Right lobe of liver (tissue), 4 donors: ENCODE measurements at regions not wholly inside any gene's neighbourhood (a gene's known extent, or its start where the extent isn't known, plus 50 kb on each side); places are given as distances from the start of the nearest gene placed in this dataset.

Experiments used
- CTCF ChIP-seq, 4 donors: fragments of 200-600 bp in 3 of 4; fragments of 450-650 bp in 1 of 4; IDR thresholded peaks; one replicate each; pipeline versions ENCODE4 v1.5.1 to v1.8.0; 2016 to 2022; ENCODE audit warnings: antibody characterized with exemption in 4 of 4, mild to moderate bottlenecking in 2 of 4
- POLR2A ChIP-seq: fragments of 450-650 bp; IDR thresholded peaks from one replicate; pipeline ENCODE4 v1.6.1; 2017; ENCODE audit warnings: antibody characterized with exemption, mild to moderate bottlenecking
- donor health status: DM: no; HTN: no; CAD: no.
- donor health status: DM: no; HTN: no; CAD: no.
- donor health status: DM: no; HTN: yes; CAD: no.

- TF ChIP-seq CTCF (IDR thresholded peaks at IDR 0.05) (no peak), POLR2A (no peak)
Measured at GRCh38 chr1:116224111-116224510, 112.9 kb downstream of the MAB21L3 start.
